SU-DHL-6 (cell line): ENCODE measurements at regions not wholly inside any gene's neighbourhood (a gene's known extent, or its start where the extent isn't known, plus 50 kb on each side); places are given as distances from the start of the nearest gene placed in this dataset.

Source experiments
- H2AFZ ChIP-seq: fragments of 200-600 bp; sonication (generic); 2 replicates; pipeline ENCODE4 v1.6.1; 2014; ENCODE audit warnings: low read depth, mild to moderate bottlenecking, moderate library complexity, mixed read lengths, antibody characterized with exemption, low read length; ENCODE audit not compliant: severe bottlenecking
- H3F3A ChIP-seq: fragments of 200-600 bp; shearing (Covaris generic); 2 replicates; pipeline ENCODE4 v1.6.0; 2016; ENCODE audit warnings: antibody characterized with exemption, mild to moderate bottlenecking; ENCODE audit not compliant: insufficient read depth
- H3K27ac ChIP-seq: fragments of 200-600 bp; sonication (generic); 2 replicates; pipeline ENCODE4 v1.5.1; 2016; ENCODE audit warnings: low read depth, mild to moderate bottlenecking, low read length, moderate library complexity, mixed read lengths
- H3K27me3 ChIP-seq: fragments of 200-600 bp; sonication (generic), shearing (Covaris generic); 2 replicates; pipeline ENCODE4 v1.6.0; 2014; ENCODE audit warnings: mild to moderate bottlenecking, low read length
- H3K36me3 ChIP-seq: fragments of 200-600 bp; sonication (generic); 2 replicates; pipeline ENCODE4 v1.6.1; 2014; ENCODE audit warnings: mild to moderate bottlenecking, low read length, mixed read lengths
- H3K4me2 ChIP-seq: fragments of 300-600, 200-600 bp; shearing (Covaris generic), sonication (generic); 2 replicates; pipeline ENCODE4 v1.6.0; 2014; ENCODE audit warnings: low read length, low read depth, mild to moderate bottlenecking; ENCODE audit not compliant: poor library complexity, severe bottlenecking
- H3K4me3 ChIP-seq: fragments of 200-600 bp; sonication (generic); 2 replicates; pipeline ENCODE4 v1.5.1; 2014; ENCODE audit warnings: antibody characterized with exemption, low read length, mild to moderate bottlenecking, mixed read lengths; ENCODE audit not compliant: insufficient read depth, poor library complexity, severe bottlenecking
- H3K79me2 ChIP-seq: fragments of 200-600 bp; sonication (generic); 2 replicates; pipeline ENCODE4 v1.6.1; 2014; ENCODE audit warnings: mild to moderate bottlenecking, low read length, moderate library complexity; ENCODE audit not compliant: insufficient read depth
- H3K9ac ChIP-seq: fragments of 200-600 bp; sonication (generic); 2 replicates; pipeline ENCODE4 v1.7.0; 2014; ENCODE audit warnings: mild to moderate bottlenecking, low read length
- H3K9me2 ChIP-seq: fragments of 200-600 bp; sonication (generic); replicated peaks from 2 replicates; pipeline ENCODE4 v1.6.1; 2014; ENCODE audit warnings: low read length; ENCODE audit not compliant: insufficient read depth
- H3K9me3 ChIP-seq: fragments of 200-600 bp; sonication (generic); 2 replicates; pipeline ENCODE4 v1.6.1; 2014; ENCODE audit warnings: low read length, mixed read lengths; ENCODE audit not compliant: insufficient read depth
- H4K20me1 ChIP-seq: fragments of 200-600 bp; sonication (generic); 2 replicates; pipeline ENCODE4 v1.6.1; 2014; ENCODE audit warnings: low read depth, mild to moderate bottlenecking, antibody characterized with exemption, low read length, moderate library complexity, mixed read lengths
- CTCF ChIP-seq: fragments of 200-600 bp; sonication (generic); IDR thresholded peaks from one replicate; pipeline ENCODE4 v1.5.1; 2017; ENCODE audit warnings: antibody characterized with exemption, mild to moderate bottlenecking, low read length, moderate library complexity; ENCODE audit not compliant: insufficient read depth, poor library complexity, severe bottlenecking
- EZH2phosphoT487 ChIP-seq: fragments of 200-600 bp; sonication (generic), shearing (Covaris generic); conservative IDR thresholded peaks from 2 replicates; pipeline ENCODE4 v1.6.1; 2018; ENCODE audit warnings: mild to moderate bottlenecking, antibody characterized with exemption, low read length, moderate library complexity, mixed read lengths

- TF ChIP-seq EZH2phosphoT487 (no peak), CTCF (no peak)
- Histone ChIP-seq H4K20me1 (no peaks in the 10 kb centered on the region), H3K27ac (no peak overlapping the region), H3K9me2 (no peaks in the 10 kb centered on the region), H3K79me2 (no peaks in the 10 kb centered on the region), H3K36me3 (no peaks in the 10 kb centered on the region), H3F3A (no peaks in the 10 kb centered on the region), H3K9ac (no peak overlapping the region), H3K4me3 (no peak overlapping the region), H2AFZ (no peak overlapping the region), H3K4me2 (no peak overlapping the region), H3K9me3 (no peaks in the 10 kb centered on the region), H3K27me3 (no peaks in the 10 kb centered on the region)
These were observed 142.8 kb downstream of the PJA1 start for GRCh38 chrX:69022430-69022829.

GRCh38 chrX:69021141-69021960 lies 143.9 kb downstream of the PJA1 start:
- no peak overlapping the region for H3K27ac ChIP-seq
- no peak for TF ChIP-seq CTCF
- no peak for TF ChIP-seq EZH2phosphoT487
- H3K4me2 ChIP-seq = no peak overlapping the region

GRCh38 chrX:69020316-69020715 lies 144.9 kb downstream of the PJA1 start:
- H3K9me2 ChIP-seq = no peaks in the 10 kb centered on the region
- H4K20me1 ChIP-seq = no peaks in the 10 kb centered on the region
- H3K27me3 ChIP-seq = no peaks in the 10 kb centered on the region
- no peak overlapping the region for H3K27ac ChIP-seq
- no peak overlapping the region for H2AFZ ChIP-seq
- TF ChIP-seq EZH2phosphoT487 = no peak
- TF ChIP-seq CTCF = no peak
- H3K4me3 ChIP-seq = no peak overlapping the region
- no peaks in the 10 kb centered on the region for H3F3A ChIP-seq
- no peak overlapping the region for H3K9ac ChIP-seq
- H3K4me2 ChIP-seq = no peak overlapping the region
- H3K36me3 ChIP-seq = no peaks in the 10 kb centered on the region
- H3K79me2 ChIP-seq = no peaks in the 10 kb centered on the region
- H3K9me3 ChIP-seq = no peaks in the 10 kb centered on the region

More at GRCh38 chrX:69021141-69021960, 143.9 kb downstream of the PJA1 start:
- no peaks in the 10 kb centered on the region for H4K20me1 ChIP-seq
- no peak overlapping the region for H3K4me3 ChIP-seq
- no peaks in the 10 kb centered on the region for H3K27me3 ChIP-seq
- no peak overlapping the region for H2AFZ ChIP-seq
- no peaks in the 10 kb centered on the region for H3K36me3 ChIP-seq
- no peaks in the 10 kb centered on the region for H3K79me2 ChIP-seq
- H3F3A ChIP-seq = no peaks in the 10 kb centered on the region
- no peaks in the 10 kb centered on the region for H3K9me3 ChIP-seq
- no peak overlapping the region for H3K9ac ChIP-seq
- no peaks in the 10 kb centered on the region for H3K9me2 ChIP-seq
